ENCODE measurements at regions not wholly inside any gene's neighbourhood (a gene's known extent, or its start where the extent isn't known, plus 50 kb on each side); places are given as distances from the start of the nearest gene placed in this dataset.
"Not testable (repeated sequence)": the region's sequence is repeated elsewhere in the genome, so short reads cannot be mapped to it uniquely, and the experiment has no call there.

- no peaks in the 10 kb centered on the region for H3K27me3 Mint-ChIP-seq (ENCODE audit: low read depth)
These were observed 226.3 kb downstream of the DEPDC1B start for GRCh38 chr5:60473654-60474053.

GRCh38 chr5:60473027-60473426, 226.9 kb downstream of the DEPDC1B start:
- H3K4me1 Mint-ChIP-seq (ENCODE audit: low read depth); H3K9me3 Mint-ChIP-seq; H3K36me3 Mint-ChIP-seq (ENCODE audit: low read depth); H3K4me3 Mint-ChIP-seq (ENCODE audit: low read depth); H3K27ac Mint-ChIP-seq; DNase-seq (ENCODE audit: low spot score); intact Hi-C loops (cut with micrococcal nuclease); H3K27me3 Mint-ChIP-seq (ENCODE audit: low read depth): not testable (repeated sequence)

More at GRCh38 chr5:60473654-60474053, 226.3 kb downstream of the DEPDC1B start:
- Mint-ChIP-seq H3K36me3 (ENCODE audit: low read depth) (no peaks in the 10 kb centered on the region), H3K4me3 (ENCODE audit: low read depth) (no peak overlapping the region), H3K9me3 (no peaks in the 10 kb centered on the region), H3K4me1 (ENCODE audit: low read depth) (no peaks in the 10 kb centered on the region), H3K27ac (no peak overlapping the region)
- DNase-seq (ENCODE audit: low spot score) = no peak
- intact Hi-C loops (cut with micrococcal nuclease) = no loop called here

GRCh38 chr5:60470881-60471280, 229.1 kb downstream of the DEPDC1B start:
- Mint-ChIP-seq H3K27ac (no peak overlapping the region), H3K36me3 (ENCODE audit: low read depth) (no peaks in the 10 kb centered on the region), H3K27me3 (ENCODE audit: low read depth) (no peaks in the 10 kb centered on the region), H3K4me1 (ENCODE audit: low read depth) (no peaks in the 10 kb centered on the region), H3K9me3 (no peaks in the 10 kb centered on the region), H3K4me3 (ENCODE audit: low read depth) (no peak overlapping the region)
- intact Hi-C loops (cut with micrococcal nuclease) = no loop called here
- DNase-seq (ENCODE audit: low spot score) = no peak

GRCh38 chr5:60469286-60469685, 230.7 kb downstream of the DEPDC1B start:
- Mint-ChIP-seq H3K27ac (no peak overlapping the region), H3K27me3 (ENCODE audit: low read depth) (no peaks in the 10 kb centered on the region), H3K9me3 (no peaks in the 10 kb centered on the region), H3K4me1 (ENCODE audit: low read depth) (no peaks in the 10 kb centered on the region), H3K4me3 (ENCODE audit: low read depth) (no peak overlapping the region), H3K36me3 (ENCODE audit: low read depth) (no peaks in the 10 kb centered on the region)
- intact Hi-C loops (cut with micrococcal nuclease) = no loop called here
- DNase-seq (ENCODE audit: low spot score) = no peak

GRCh38 chr5:60463179-60463868, 236.6 kb downstream of the DEPDC1B start:
- no peaks in the 10 kb centered on the region for H3K4me1 Mint-ChIP-seq (ENCODE audit: low read depth)
- DNase-seq (ENCODE audit: low spot score) = no peak
- H3K4me3 Mint-ChIP-seq (ENCODE audit: low read depth) = no peak overlapping the region
- intact Hi-C loops (cut with micrococcal nuclease) = no loop called here
- H3K9me3 Mint-ChIP-seq = no peaks in the 10 kb centered on the region
- no peak overlapping the region for H3K27ac Mint-ChIP-seq
- H3K27me3 Mint-ChIP-seq (ENCODE audit: low read depth) = no peaks in the 10 kb centered on the region
- H3K36me3 Mint-ChIP-seq (ENCODE audit: low read depth) = no peaks in the 10 kb centered on the region

- Mint-ChIP-seq H3K27ac (no peak overlapping the region), H3K4me1 (ENCODE audit: low read depth) (no peaks in the 10 kb centered on the region), H3K4me3 (ENCODE audit: low read depth) (no peak overlapping the region), H3K9me3 (no peaks in the 10 kb centered on the region), H3K27me3 (ENCODE audit: low read depth) (no peaks in the 10 kb centered on the region), H3K36me3 (ENCODE audit: low read depth) (no peaks in the 10 kb centered on the region)
- intact Hi-C loops (cut with micrococcal nuclease) = no loop called here
- DNase-seq (ENCODE audit: low spot score) = no peak
These were observed 241.3 kb downstream of the DEPDC1B start for GRCh38 chr5:60458666-60459065.

- no peak for DNase-seq (ENCODE audit: low spot score)
- Mint-ChIP-seq H3K4me1 (ENCODE audit: low read depth) (no peaks in the 10 kb centered on the region), H3K9me3 (no peaks in the 10 kb centered on the region), H3K27me3 (ENCODE audit: low read depth) (no peaks in the 10 kb centered on the region), H3K36me3 (ENCODE audit: low read depth) (no peaks in the 10 kb centered on the region), H3K4me3 (ENCODE audit: low read depth) (no peak overlapping the region), H3K27ac (no peak overlapping the region)
- intact Hi-C loops (cut with micrococcal nuclease) = no loop called here
These were observed 242.7 kb downstream of the DEPDC1B start for GRCh38 chr5:60457233-60457632.

GRCh38 chr5:60455589-60455988, 244.4 kb downstream of the DEPDC1B start:
- DNase-seq (ENCODE audit: low spot score) = no peak
- no peak overlapping the region for H3K27ac Mint-ChIP-seq

GRCh38 chr5:60454277-60454676, 245.7 kb downstream of the DEPDC1B start:
- H3K4me1 Mint-ChIP-seq (ENCODE audit: low read depth); H3K27me3 Mint-ChIP-seq (ENCODE audit: low read depth); intact Hi-C loops (cut with micrococcal nuclease); H3K27ac Mint-ChIP-seq; H3K4me3 Mint-ChIP-seq (ENCODE audit: low read depth); H3K36me3 Mint-ChIP-seq (ENCODE audit: low read depth); DNase-seq (ENCODE audit: low spot score); H3K9me3 Mint-ChIP-seq: not testable (repeated sequence)

More at GRCh38 chr5:60455589-60455988, 244.4 kb downstream of the DEPDC1B start:
- Mint-ChIP-seq H3K4me3 (ENCODE audit: low read depth) (no peak overlapping the region), H3K36me3 (ENCODE audit: low read depth) (no peaks in the 10 kb centered on the region), H3K27me3 (ENCODE audit: low read depth) (no peaks in the 10 kb centered on the region), H3K4me1 (ENCODE audit: low read depth) (no peaks in the 10 kb centered on the region), H3K9me3 (no peaks in the 10 kb centered on the region)
- intact Hi-C loops (cut with micrococcal nuclease) = no loop called here

GRCh38 chr5:60453186-60453976, 246.6 kb downstream of the DEPDC1B start:
- Mint-ChIP-seq H3K36me3 (ENCODE audit: low read depth) (no peaks in the 10 kb centered on the region), H3K27me3 (ENCODE audit: low read depth) (no peaks in the 10 kb centered on the region), H3K9me3 (no peaks in the 10 kb centered on the region), H3K27ac (no peak overlapping the region), H3K4me1 (ENCODE audit: low read depth) (no peaks in the 10 kb centered on the region), H3K4me3 (ENCODE audit: low read depth) (no peak overlapping the region)
- intact Hi-C loops (cut with micrococcal nuclease) = no loop called here
- no peak for DNase-seq (ENCODE audit: low spot score)

GRCh38 chr5:60448600-60448999, 251.4 kb downstream of the DEPDC1B start:
- no peak for DNase-seq (ENCODE audit: low spot score)
- Mint-ChIP-seq H3K4me1 (ENCODE audit: low read depth) (no peaks in the 10 kb centered on the region), H3K4me3 (ENCODE audit: low read depth) (no peak overlapping the region), H3K36me3 (ENCODE audit: low read depth) (no peaks in the 10 kb centered on the region), H3K27me3 (ENCODE audit: low read depth) (no peaks in the 10 kb centered on the region), H3K9me3 (no peaks in the 10 kb centered on the region), H3K27ac (no peak overlapping the region)
- intact Hi-C loops (cut with micrococcal nuclease) = no loop called here

- no peak for DNase-seq (ENCODE audit: low spot score)
- no peaks in the 10 kb centered on the region for H3K27me3 Mint-ChIP-seq (ENCODE audit: low read depth)
- no peak overlapping the region for H3K27ac Mint-ChIP-seq
- intact Hi-C loops (cut with micrococcal nuclease) = no loop called here
- H3K36me3 Mint-ChIP-seq (ENCODE audit: low read depth) = no peaks in the 10 kb centered on the region
- H3K9me3 Mint-ChIP-seq = no peaks in the 10 kb centered on the region
- H3K4me3 Mint-ChIP-seq (ENCODE audit: low read depth) = no peak overlapping the region
- no peaks in the 10 kb centered on the region for H3K4me1 Mint-ChIP-seq (ENCODE audit: low read depth)
These were observed 252.5 kb downstream of the DEPDC1B start for GRCh38 chr5:60447488-60447920.

- Mint-ChIP-seq H3K27ac (no peak overlapping the region), H3K36me3 (ENCODE audit: low read depth) (no peaks in the 10 kb centered on the region), H3K27me3 (ENCODE audit: low read depth) (no peaks in the 10 kb centered on the region), H3K9me3 (no peaks in the 10 kb centered on the region), H3K4me3 (ENCODE audit: low read depth) (no peak overlapping the region), H3K4me1 (ENCODE audit: low read depth) (no peaks in the 10 kb centered on the region)
- DNase-seq (ENCODE audit: low spot score) = no peak
- intact Hi-C loops (cut with micrococcal nuclease) = no loop called here
These were observed 253.0 kb downstream of the DEPDC1B start for GRCh38 chr5:60446917-60447316.

Measured in activated T-helper 2 cell treated with anti-CD3 and anti-CD28 coated beads, Interferon-gamma antibody, Interleukin-2, Interleukin-4, amounts not matched to agents 10 μg/mL and 5 μg/mL and 100 μg/mL, durations not matched to agents 14 hours and 24 hours and 36 hours (primary cell).